OCI-LY7 (cell line): ENCODE measurements at regions not wholly inside any gene's neighbourhood (a gene's known extent, or its start where the extent isn't known, plus 50 kb on each side); places are given as distances from the start of the nearest gene placed in this dataset.

Experiments
- EZH2phosphoT487 ChIP-seq: fragments of 200-600 bp; sonication (generic); IDR thresholded peaks from 2 replicates; pipeline ENCODE4 v1.6.1; 2018; ENCODE audit warnings: low read depth, borderline replicate concordance, mild to moderate bottlenecking, mixed run types, antibody characterized with exemption, low read length, moderate library complexity, mixed read lengths
- TF ChIP-seq, protein P1 (sequence below): fragments of 200-600 bp; sonication (generic); conservative IDR thresholded peaks from 2 replicates; pipeline ENCODE4 v1.5.1; 2014; ENCODE audit warnings: mild to moderate bottlenecking, antibody characterized with exemption, low read length, moderate library complexity, mixed read lengths

DNA sequence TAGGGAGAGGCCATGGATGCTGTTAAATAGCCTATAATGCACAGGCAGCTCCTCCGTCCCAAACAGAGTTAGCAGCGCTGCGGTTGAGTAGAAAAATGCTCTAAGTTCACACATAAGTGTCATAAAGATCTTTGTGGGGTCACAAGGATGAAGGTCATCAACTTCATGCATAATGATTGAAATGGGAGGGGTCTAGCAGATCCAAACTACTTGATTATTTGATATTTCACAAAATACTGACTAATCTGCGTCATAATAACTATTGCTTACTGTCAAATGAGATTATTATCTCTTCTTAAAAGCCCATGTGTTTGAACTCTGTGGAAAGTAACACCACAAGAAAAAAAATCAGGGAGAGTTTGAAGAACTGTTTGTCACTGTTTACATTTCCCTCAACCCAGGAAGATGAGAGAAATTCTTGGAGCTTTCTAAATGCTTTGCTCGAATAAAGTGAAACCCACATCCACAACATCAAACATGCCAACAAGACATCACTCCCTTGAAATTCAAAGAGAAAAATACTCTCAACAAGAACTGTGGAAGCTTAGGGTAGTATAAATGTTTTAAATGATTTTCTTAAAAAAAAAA, 50.5 kb upstream of the CREB1 start:
- TF ChIP-seq, protein P1, sequence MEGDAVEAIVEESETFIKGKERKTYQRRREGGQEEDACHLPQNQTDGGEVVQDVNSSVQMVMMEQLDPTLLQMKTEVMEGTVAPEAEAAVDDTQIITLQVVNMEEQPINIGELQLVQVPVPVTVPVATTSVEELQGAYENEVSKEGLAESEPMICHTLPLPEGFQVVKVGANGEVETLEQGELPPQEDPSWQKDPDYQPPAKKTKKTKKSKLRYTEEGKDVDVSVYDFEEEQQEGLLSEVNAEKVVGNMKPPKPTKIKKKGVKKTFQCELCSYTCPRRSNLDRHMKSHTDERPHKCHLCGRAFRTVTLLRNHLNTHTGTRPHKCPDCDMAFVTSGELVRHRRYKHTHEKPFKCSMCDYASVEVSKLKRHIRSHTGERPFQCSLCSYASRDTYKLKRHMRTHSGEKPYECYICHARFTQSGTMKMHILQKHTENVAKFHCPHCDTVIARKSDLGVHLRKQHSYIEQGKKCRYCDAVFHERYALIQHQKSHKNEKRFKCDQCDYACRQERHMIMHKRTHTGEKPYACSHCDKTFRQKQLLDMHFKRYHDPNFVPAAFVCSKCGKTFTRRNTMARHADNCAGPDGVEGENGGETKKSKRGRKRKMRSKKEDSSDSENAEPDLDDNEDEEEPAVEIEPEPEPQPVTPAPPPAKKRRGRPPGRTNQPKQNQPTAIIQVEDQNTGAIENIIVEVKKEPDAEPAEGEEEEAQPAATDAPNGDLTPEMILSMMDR, result no peak
- TF ChIP-seq EZH2phosphoT487, result no peak
